Jurkat, Clone E6-1 (cell line): ENCODE measurements at regions not wholly inside any gene's neighbourhood (a gene's known extent, or its start where the extent isn't known, plus 50 kb on each side); places are given as distances from the start of the nearest gene placed in this dataset.
"Not testable (repeated sequence)": the region's sequence is repeated elsewhere in the genome, so short reads cannot be mapped to it uniquely, and the experiment has no call there.

Experiments
- DNase-seq: peaks from one replicate; pipeline ENCODE4 v3.0.0-alpha.2; 2011; ENCODE audit warnings: low read depth, low spot score
- H3K4me3 ChIP-seq: 2 replicates; pipeline ENCODE4 v1.5.1; 2011; ENCODE audit warnings: mild to moderate bottlenecking, low read length, control low read depth, moderate library complexity

DNA sequence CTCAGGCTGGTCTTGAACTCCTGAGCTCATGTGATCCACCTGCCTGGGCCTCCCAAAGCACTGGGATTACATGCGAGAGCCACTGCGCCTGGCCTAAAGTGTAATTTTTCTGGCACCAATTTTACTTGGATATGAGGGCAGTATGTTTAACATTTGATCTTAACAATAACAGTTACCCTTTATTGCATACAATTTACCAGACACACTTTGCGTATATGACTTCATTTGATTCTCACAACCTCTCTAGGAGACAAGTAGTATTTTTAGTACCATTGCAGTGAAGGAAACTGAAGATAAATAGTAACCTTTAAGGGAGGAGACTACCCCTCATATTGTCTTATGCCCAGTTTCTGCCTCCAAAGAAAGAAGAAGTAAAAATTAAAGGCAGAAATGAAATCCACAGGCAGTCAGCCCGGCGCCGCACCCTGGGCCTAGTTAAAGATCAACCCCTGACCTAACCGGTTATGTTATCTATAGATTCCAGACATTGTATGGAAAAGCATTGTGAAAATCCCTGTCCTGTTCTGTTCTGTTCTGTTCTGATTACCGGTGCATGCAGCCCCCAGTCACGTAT lies 54.0 kb downstream of the CYP26A1 start:
- H3K4me3 ChIP-seq, DNase-seq: not testable (repeated sequence)

DNA sequence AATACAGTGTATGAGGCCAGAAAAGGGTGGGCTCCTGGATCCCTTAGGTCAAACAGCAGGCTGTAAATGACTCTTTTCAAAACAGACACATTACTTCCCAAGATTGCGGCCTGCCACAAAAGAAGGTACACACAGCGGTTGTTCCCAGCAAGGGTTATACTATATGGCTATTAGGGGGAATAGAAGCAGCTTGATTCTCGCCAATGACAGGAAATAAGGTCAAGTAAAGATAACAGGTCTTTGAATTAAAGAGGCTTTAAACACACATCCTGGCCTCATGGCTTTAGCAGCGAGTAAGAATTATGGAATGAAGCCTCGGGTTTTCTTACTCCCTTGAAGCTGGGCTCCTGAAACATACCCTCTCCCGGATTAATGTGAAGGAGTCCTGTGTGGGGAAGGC lies 58.3 kb downstream of the CYP26A1 start:
- H3K4me3 ChIP-seq = no peak overlapping the region
- no peak for DNase-seq

DNA sequence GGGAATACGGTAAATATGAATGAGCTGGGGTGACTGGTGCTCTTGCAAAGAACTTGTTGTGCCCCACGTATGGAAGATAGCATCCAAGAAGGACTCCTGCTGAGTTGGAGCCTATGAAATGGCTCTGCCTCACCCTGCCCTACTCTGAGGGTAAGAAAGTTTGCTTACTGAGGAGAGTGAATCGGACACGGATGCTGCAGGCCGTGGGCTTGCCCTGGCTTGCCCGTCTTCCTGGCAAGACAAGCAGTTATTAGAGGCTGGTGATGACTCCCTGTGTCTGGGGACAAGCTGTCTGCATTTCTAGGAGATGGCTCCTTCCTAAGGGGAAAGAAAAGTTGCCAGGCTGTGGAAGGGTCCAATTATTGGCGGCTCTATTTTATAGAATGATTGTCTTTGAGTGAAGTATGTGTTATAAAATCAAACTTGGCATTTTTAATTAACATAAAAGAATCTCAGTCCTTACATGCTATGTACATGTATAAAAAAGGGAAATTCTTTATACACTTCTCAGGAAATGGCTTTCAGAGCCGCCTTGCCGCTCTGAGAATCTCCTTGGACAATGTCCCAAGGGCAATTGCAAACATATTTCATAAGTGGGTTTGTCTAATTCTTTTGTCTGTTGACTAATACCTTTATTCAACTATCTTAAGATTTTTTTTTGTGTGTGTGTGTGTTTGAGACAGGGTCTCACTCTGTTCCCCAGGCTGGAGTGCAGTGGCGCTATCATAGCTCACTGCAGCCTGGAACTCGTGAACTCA lies 64.6 kb downstream of the CYP26A1 start:
- H3K4me3 ChIP-seq = no peak overlapping the region
- no peak for DNase-seq

DNA sequence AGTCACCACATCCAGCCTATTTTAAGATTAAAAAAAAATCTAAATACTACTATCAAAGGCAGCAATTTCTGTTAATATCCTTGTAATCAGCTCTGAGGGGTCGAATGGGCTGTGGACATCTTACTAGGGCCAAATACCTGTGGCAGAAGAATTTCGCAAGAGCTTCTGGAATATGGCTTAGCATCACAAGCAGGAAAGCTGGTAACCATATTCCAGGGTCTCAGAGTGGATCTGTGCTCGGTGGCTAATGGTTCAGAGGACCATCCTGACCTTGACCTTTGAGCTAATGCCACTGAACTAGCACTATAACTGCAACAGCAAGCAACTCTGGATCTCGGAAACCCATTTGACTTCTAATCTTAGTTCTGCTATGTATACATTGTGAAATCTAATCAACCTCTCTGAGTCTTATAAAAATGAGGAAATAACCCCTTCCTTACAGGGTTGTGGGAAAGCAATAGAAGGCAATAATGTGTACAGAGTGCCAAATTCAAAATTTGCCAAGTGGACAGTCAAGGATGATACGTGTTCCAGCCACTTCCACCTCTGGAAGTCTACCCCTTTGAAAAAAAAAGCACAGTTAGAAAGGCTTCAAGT lies 65.5 kb downstream of the CYP26A1 start:
- DNase-seq = no peak
- H3K4me3 ChIP-seq = no peak overlapping the region

DNA sequence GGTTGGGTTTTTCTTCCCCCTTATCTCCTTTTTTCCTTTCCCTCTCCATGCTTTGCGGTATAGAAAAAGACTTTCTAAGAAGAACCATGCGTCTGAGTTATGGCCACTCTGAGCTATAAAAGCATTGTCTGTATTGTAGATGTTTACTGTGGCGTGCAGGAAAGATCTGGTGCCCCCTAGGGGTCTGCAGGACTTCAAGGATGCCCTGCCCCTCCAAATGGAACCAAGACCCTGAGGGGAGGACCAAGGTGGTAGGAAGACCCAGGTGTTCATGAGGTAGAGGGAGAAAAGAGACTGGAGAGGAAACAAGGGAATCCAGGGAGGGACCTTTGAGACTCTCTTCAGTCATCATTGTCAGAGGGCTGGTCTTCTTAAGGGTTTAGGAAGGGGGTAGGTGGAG lies 68.8 kb downstream of the CYP26A1 start:
- DNase-seq = no peak
- H3K4me3 ChIP-seq = no peak overlapping the region

DNA sequence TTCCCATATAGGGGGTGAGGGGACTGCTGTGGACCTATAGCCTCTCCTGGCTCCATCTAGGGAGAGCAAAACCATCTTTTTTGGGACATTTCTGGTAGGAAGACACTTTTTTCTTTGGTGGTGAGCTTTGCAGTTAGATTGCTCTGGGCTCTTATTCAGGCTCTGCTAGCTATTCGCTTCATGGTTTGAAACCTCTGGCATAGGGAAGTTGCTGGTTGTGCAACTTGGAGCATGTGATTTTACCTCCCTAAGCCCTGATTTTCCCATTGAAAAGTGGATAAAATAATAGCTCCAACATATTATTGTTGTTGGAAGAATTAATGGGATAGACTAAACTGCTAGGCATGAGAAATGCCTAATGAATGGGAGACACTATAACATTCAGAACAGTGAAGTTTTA lies 69.6 kb downstream of the CYP26A1 start:
- no peak overlapping the region for H3K4me3 ChIP-seq
- DNase-seq = no peak

DNA sequence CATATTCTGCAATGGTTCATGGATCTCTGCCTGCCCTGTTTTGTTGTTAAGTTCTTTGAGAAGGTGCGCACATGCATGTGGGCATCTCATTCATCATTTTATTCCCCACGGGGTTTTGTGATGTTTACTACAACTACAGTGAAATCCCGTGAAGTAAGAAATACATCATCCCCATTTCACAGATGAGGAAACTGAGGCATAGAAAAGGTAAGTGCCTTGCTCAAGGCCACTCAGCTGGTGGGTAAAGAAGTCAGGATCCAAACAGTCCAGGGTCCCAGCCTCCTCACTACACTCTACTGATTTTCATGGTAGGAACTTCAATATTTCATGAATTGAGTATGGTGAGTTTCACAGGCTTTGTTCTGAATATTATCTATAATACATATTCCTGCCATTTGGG lies 72.6 kb downstream of the CYP26A1 start:
- no peak overlapping the region for H3K4me3 ChIP-seq
- no peak for DNase-seq

DNA sequence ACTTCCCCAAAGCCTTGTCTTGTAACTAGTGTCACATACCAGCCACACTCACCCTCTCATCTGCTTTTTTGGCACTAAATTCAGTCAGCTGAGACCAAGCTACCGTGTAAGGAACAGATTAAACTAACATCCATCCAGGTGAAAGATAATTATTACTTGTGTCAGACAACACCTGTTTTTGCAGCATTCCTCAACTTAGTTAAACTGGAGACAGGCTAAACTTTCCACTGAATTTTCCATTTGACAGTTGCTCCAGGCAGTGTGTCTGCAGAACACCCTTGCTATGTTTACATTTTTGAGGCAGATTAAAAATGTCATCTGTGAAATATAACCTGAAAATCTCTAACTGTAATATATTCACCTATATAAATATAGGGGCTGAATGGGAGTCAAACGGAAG lies 73.6 kb downstream of the CYP26A1 start:
- no peak for DNase-seq
- H3K4me3 ChIP-seq = no peak overlapping the region

DNA sequence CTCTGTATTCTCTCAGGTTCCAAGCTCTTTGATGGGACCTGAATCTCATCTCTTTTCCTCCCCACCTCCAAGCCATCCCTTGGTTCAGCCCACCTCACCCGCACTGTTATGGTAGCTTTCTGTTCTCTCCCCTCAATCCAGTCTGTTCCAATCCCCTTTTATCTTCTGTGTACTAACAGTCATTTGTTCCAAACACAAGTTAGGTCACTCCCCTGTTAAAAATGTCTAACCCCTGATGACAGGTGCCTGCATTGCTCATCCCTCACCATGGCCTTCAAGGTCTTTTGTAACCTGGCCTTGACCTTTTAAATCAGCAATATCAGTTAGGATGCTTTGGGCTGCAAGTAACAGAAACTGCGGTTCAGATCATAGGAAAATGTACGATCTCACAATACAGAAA lies 74.8 kb downstream of the CYP26A1 start:
- no peak overlapping the region for H3K4me3 ChIP-seq
- DNase-seq = no peak

DNA sequence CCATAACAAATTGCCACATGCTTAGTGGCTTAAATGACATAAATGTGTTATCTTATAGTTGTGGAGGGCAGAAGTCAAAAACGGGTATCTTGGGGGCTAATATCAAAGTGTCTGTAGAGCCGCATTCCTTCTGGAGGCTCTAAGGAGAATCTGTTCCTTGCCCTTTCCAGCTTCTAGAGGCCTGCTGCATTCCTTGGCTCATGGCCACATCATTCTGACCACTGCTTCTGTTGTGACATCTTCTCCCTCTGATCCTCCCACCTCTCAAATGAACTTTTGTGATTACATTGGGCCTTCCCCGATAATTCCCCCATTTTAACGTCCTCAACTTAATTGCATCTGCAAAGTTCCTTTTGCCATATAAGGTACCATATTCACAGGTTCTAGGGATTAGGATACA lies 76.1 kb downstream of the CYP26A1 start:
- no peak overlapping the region for H3K4me3 ChIP-seq
- DNase-seq = no peak

DNA sequence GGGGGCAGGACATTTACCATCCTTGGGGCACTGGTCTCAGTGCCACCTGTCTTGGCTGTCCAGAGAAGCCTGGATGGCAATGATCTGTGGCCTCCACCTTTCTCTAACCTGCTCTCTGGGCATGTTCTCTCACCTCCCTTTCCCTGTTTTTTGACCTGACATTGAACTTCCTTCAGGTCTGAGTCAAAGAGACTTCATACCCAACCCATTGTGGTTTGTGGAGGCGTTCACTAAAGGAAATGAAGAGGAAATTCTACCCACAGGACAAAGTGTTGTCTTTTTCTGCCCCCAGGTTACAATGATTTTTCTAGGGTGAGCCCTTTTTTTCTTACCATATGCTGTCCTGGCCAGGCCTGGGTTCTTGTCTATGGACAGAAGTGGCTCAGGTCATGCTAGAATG lies 76.6 kb downstream of the CYP26A1 start:
- H3K4me3 ChIP-seq = no peak overlapping the region
- peak; percentile 10 for DNase-seq

DNA sequence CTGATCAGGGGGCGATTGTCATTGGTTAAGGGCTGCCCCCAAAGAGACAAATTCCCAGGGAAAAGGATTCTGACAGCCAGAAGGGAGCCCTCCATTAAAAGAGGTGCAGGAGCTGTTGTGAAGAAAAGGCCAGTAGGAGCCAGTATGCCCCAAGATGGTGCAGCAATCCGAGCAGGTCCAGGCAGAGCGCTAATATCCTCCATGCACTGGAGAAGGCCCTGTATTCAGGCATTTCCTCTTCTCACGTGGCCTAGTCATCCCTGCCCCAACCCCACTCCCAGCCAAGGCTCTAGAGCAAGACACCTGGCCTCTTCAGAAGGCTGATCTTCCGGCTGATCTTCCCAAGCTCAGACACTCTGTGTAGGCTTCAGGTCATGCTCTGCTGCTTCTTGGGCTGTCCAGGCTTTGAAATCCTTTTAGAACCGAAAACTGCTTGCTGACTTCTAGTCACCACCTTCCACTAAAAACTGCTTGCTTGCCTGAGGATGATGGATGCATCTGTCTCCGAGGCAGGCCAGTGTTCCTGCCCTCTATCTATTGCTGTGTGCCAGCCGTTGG lies 77.4 kb downstream of the CYP26A1 start:
- no peak overlapping the region for H3K4me3 ChIP-seq
- no peak for DNase-seq

DNA sequence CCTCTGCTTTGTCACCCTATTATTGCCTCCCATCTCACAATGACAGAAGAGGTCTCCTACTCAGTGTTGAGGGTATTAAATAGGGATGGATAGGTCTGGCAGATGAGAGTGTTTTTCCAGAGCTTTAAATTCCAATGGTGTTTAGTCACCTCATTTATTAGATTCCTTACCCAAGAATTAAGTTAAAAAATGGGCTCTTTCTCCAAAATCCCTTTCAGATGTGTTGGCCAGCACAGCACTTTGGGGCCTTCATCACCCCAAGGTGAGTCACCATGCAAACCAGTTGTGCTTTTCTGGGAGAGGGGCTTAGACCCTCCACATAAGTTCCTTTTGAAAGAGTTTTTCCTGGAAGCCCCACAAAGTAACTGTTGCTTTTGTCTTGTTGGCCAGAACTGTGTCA lies 78.4 kb downstream of the CYP26A1 start:
- H3K4me3 ChIP-seq = no peak overlapping the region
- DNase-seq = no peak

DNA sequence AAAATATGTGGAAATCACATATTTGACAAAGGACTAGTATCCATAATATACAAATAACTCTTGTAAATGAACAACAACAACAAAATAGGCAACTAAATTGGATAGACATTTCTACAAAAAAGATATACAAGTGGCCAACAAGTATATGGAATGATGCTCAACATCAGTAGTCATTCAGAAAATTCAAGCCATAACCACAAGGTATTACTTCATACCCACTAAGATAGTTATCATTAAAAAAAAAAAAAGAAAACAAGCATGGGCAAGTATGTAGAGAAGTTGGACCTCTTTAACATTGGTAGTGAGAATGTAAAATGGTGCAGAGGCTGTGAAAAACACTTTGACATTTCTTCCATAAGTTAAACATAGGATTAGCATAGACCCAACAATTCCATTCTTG lies 80.8 kb downstream of the CYP26A1 start:
- no peak for DNase-seq
- no peak overlapping the region for H3K4me3 ChIP-seq

DNA sequence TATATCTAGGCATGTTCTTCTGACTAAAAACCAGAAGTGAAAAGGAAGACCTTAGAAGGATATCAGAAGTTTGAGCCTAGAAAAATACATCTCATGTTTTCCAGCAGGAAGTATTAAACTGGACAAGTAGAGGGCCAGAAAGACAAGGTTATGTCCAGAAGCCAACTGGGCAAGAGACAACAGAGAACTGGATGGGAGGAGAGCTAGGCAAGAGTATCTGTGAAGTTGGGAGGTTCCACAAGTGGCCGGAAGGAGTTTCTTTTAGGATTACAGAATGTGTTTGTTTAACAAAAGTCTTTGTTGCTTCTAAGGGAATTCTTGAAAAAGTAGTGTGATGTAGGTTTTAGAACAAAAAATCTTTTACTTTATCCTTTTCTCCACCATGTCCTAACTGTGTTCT lies 86.4 kb downstream of the CYP26A1 start:
- H3K4me3 ChIP-seq = no peak overlapping the region
- DNase-seq = no peak

DNA sequence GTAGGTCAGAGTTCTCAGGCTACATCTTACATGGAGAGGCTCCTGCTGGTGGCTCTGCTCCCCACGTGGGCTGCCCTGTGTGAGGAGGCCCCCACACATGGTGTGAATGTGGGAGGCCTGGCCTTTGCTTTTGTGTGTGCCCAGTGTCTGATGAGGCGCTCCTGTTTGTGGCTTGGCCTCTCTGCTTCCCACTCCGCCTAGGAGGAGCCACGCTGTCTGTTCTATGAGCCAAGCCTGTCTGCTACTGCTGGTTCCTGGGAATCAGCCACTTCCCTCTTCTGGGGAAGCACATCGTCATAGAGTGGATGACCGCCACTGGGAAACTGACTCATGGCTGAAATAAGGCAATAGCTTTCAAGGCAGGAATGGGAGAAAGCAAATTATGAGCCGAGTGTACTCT lies 87.1 kb downstream of the CYP26A1 start:
- DNase-seq = no peak
- H3K4me3 ChIP-seq = no peak overlapping the region

DNA sequence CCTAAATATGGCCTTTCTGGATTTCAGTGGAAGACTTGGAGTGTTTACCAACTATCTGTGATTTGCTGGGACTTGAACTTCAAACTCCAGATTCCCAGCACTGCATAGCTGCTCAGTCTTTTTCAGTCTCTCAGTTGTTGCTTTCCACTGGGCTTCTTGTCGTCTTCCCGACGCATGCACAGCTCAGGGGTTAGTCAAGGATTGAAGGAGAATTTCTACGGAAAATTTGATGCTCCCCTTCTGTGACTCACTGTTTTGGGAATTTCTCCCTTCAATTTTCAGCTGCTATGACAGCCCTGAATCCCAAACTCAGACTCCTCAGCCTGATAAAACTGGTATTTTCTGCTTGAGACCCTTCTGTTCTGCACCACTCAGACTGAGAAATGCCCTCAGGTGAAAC lies 91.7 kb downstream of the CYP26A1 start:
- H3K4me3 ChIP-seq = no peak overlapping the region
- no peak for DNase-seq

DNA sequence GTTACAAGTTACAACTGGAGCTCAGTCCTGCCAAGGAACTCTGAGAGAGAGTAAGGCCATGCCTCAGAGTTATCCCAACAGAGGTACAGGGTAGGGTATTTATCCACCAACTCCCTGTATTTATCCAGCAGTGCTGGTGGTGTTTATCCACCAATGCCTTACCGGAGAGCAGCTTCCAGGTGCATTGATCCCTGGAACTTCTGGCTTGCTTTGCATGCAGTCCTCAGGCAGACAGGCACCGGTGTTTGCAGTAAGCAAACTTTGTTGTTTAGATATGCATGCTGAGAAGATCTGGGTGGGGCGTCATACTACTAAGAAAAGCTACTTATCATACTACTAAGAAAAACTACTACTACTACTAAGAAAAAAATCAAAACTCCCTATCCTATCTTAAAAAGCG lies 92.4 kb downstream of the CYP26A1 start:
- H3K4me3 ChIP-seq = no peak overlapping the region
- no peak for DNase-seq

DNA sequence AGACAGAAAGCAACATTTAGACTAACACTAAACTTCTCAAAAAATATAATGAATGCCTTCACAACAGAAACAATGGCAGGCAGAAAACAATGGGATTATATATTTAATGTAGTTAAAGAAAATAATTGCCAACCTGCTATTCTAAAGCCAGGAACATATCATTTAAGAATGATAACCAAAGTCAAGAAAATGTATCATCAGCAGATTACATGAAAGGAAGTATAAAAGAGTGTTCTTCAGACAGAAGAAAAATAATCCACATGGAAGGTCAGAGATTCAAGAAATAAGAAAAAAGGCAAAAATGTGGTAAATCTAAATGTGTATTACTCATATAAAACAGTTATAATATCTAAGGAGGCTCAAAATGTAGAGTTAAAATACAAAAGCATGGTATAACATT lies 98.1 kb downstream of the CYP26A1 start:
- no peak for DNase-seq
- H3K4me3 ChIP-seq = no peak overlapping the region

DNA sequence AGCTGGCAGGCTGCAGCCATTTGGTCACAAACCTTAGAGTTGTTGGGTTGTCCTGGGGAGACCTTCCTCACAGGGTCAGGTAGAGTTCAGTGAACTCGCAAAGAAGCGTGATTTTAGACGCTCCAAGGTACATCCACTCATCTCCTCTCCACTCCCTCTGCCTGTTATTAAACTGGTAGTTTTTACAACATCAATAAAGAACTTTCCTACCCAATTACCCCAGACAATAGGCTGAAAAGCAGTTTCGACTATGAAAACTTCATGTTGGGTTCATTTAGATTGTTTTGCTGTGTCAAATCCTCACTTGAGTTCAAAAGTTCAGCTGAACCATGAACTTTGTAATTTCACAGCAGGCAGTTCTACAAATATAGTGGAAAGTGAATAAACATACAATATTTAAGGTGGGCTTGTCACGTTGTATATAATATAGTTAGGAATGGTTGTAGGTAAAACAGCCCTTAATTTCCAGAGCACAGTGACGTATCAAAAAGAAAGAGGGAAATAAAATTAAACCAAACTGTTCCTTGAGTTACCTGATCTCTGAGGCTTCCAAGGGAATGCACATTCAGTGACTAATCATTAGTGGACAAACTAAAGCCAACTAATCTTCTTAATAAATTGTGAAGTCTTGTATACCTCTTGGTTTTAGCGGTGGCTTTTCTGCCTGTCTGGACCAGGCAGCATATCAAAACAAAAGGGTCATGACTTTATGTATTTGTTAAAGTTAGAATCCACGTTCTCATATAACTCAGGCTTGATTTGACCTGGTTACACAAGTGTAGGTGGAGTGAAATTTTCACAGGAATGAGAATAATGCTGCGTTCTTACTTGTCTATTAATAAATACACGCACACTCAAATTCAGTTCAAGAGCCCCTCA lies 100.5 kb downstream of the CYP26A1 start:
- no peak overlapping the region for H3K4me3 ChIP-seq
- DNase-seq = no peak
